Testis (tissue), 2 donors: ENCODE measurements at regions not wholly inside any gene's neighbourhood (a gene's known extent, or its start where the extent isn't known, plus 50 kb on each side); places are given as distances from the start of the nearest gene placed in this dataset.

ENCODE experiments used
- CTCF ChIP-seq, 3 experiments: fragments of 450-650 bp in 2 of 3; fragments of 200-600 bp in 1 of 3; sonication (generic) in 1 of 3; IDR thresholded peaks; one replicate each; pipeline ENCODE4 v1.5.1; 2016 to 2019; ENCODE audit warnings: antibody characterized with exemption in 3 of 3, mild to moderate bottlenecking in 2 of 3, moderate library complexity in 1 of 3
- POLR2A ChIP-seq: fragments of 450-650 bp; IDR thresholded peaks from one replicate; pipeline ENCODE4 v1.6.1; 2017; ENCODE audit warnings: antibody characterized with exemption, mild to moderate bottlenecking, moderate library complexity

GRCh38 chr15:87317900-87318299 lies 938.6 kb downstream of the NTRK3 start:
- TF ChIP-seq CTCF (IDR thresholded peaks at IDR 0.05) (no peak), POLR2A (no peak)
